Effector CD8-positive, alpha-beta T cell (primary cell): ENCODE measurements at regions not wholly inside any gene's neighbourhood (a gene's known extent, or its start where the extent isn't known, plus 50 kb on each side); places are given as distances from the start of the nearest gene placed in this dataset.

Experiments
- DNase-seq: peaks from one replicate; lab custom pipeline; 2025; lab: John Stamatoyannopoulos, UW

GRCh38 chr5:66306105-66306843 lies 162.2 kb downstream of the SREK1 start:
- peak; percentile 2 for DNase-seq

- DNase-seq = no peak
Observed at GRCh38 chr5:66306844-66307315, 162.8 kb downstream of the SREK1 start.

DNA sequence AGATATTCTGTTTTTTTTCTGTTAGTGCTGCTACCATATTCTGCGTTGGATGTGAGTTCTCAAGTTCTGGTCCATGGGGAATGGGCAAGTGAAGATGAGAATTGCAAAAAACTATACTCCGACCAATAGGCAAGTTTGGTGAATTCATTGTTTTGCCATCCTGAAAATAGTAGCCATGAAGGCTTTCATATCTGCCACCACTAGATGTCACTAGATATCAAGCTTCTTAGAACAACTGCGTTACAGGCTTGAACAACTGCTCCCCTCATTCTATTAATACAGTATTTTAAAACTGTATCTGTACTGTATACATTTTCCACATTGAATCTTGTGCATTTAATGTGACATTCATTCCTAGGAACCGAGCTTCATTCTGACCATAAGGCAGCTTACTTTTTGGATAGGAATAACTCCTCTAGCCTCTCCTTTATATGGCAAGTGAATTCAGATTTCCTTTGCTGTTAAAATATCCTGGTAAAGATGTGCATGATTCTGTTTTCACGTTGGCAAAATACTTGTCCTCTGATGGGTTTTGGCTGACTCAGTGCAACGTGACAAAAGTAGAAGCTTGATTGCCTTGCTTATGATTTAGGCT lies 163.6 kb downstream of the SREK1 start:
- DNase-seq = no peak

- no peak for DNase-seq
Observed at GRCh38 chr5:66312266-66312665, 168.2 kb downstream of the SREK1 start.

GRCh38 chr5:66315784-66316183 lies 171.7 kb downstream of the SREK1 start:
- no peak for DNase-seq

DNA sequence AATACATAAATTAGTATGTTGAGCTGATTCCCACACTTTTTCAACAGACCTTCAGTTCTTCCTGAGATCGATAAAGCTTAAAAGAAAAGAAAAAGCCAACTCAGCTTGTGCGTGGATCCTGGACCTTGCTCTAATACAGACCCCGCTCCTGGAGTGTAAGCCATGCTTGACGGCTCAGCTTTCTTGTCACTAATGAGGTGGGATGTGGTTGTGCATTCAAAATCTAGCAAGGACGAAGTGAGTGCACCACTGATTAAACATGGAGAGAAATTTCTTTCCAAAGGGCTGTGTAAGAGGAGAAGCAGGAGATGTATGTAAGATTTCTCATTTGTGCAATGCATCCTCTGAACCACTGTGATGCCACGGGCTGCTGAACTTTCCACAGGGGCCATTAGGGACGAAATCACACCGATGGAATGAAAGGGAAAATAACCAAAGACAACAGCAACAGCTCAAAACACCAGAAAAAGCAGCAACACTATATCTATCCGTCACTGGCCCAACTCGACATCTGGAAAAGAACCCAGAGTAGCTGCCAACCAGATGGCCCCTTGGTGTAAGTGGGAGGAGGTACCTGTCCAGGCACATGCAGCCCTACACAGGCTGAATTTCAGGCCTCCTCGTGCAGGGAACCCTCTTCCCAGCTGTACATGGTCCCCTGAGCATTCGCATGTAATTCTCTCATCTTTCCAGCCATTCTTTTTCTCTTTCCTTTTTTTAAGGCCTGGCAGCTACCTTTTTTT lies 178.9 kb downstream of the SREK1 start:
- no peak for DNase-seq

- no peak for DNase-seq
Observed at GRCh38 chr5:66323529-66323895, 179.4 kb downstream of the SREK1 start.

- no peak for DNase-seq
Observed at GRCh38 chr5:66324357-66324756, 180.3 kb downstream of the SREK1 start.

GRCh38 chr5:66326276-66326675 lies 182.2 kb downstream of the SREK1 start:
- DNase-seq = no peak

DNA sequence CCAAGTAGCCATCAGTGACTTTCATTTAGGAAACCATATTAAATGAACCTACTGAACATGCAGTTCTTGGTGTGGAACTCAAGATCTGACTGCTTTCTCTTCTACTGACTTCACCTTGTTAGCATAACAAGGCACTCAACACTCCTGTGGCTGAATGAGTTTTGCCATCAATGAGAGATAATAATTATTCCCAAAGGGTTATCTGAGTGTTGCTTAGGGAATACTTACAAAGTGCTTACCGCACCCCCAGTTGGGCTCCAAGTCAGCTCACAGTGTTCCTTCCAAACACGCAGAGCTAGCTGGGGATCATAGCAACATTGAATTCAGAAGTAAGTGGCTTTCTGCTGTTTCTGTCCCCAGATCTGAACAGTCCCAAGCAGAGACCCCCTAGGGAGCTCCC lies 182.9 kb downstream of the SREK1 start:
- no peak for DNase-seq

DNA sequence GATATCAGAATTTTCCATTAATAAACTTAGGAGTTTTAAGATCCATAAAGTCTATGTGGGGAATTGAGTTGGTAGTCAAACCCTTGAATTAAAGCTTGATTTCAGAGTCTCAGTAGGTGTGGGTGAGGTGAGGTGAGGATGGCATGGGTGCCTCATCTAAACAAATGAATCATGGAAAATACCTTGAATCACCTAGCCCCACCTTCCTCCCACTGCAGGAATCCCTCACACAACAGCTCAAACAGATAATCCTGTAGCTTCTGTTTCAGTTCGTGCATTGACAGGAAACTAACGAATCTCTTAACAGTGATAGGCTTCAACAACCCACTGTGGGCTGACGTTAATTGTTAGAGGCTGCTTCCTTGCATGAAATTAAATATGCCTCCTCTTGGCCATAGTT lies 185.0 kb downstream of the SREK1 start:
- DNase-seq = no peak

- DNase-seq = no peak
Observed at GRCh38 chr5:66333192-66333591, 189.1 kb downstream of the SREK1 start.

DNA sequence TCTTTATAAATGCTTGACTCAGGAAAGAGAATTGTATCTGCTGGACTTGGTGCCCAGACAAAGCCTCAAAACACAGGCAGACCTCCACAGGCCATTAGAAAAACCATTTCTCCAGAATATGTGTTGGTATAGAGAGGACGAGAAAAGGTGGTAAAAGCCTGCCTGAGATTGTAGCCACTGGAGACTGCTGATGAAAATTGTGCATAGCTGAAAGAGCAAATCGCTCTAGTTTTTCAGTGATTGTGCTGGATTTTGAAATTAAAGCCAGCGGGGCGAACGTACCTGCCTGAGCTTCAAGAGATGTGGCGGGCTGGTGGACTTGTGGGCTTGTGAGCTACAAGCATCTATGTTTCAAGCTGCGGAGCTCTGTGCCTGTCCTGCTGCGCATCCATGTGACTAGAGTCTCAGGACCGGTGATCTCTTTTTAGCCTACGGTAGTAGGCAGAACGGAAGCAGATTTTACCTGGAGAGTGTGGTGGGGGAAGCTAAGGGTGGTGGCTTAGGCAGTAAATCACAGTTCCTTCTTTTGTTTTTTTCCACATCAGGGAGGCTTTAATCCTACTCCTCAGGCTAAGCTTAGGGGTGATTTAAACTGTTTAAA lies 193.6 kb downstream of the SREK1 start:
- no peak for DNase-seq

DNA sequence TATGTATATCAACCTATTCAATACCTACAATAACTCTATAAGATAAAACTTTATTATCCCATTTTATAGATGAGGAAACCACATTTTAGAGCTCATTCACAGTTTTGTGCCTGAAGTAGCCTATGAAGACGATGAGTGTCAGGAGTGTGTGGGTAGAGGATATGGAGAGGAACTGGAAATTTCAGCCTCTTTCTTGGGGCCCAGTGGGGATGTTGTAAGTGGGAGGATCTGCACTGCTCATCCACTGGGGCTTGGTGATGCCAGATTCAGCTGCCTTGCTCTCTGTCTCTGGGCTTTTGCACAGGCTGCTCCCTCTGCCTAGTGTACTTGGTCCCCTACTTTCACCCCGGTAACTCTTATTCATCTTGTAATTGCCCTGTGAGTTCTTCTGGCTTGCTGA lies 194.7 kb downstream of the SREK1 start:
- no peak for DNase-seq

DNA sequence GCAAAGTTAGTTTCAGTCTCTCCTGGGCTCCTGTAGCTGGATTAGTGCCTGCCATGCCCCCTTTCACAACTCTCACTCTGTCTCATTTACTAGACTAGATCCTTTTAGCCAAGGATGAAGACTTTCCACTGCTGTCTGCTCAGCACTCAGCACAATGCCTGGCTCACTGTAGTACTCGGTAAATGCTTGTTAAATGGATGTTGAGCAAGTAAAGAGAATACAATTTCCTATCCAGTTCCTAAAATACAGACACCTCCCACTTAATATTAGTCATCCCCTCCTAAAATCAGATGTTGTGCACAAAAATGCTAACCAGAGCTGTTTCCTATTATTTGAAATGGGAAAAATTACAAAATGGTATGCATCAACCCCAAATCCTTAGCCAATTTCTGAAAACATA lies 195.8 kb downstream of the SREK1 start:
- no peak for DNase-seq

GRCh38 chr5:66340786-66341185 lies 196.7 kb downstream of the SREK1 start:
- DNase-seq = no peak

DNA sequence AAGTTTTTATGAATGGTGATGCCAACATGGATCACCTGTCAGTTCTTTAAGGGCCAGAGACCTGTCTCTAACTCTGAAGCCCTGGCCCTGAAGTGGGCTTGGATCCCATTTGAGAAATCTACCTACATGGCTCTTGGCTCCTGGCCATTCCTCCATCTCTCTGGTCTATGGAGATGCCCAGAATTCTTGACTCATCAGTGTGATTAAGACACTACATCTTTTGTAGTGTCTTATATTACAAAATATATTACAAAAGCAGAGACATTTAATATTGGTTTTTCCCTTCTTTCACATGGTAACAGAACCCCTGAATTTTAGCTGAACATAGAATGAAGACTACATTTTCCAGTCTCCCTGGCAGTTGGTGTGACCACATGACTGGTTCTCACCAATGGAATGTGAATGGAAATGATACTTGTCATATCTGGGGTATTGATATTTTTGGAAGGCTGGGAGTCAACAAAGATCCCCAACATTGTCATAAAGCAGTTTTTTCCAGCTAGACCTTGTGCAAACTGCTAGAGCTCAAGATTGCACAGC lies 198.3 kb downstream of the SREK1 start:
- no peak for DNase-seq

DNA sequence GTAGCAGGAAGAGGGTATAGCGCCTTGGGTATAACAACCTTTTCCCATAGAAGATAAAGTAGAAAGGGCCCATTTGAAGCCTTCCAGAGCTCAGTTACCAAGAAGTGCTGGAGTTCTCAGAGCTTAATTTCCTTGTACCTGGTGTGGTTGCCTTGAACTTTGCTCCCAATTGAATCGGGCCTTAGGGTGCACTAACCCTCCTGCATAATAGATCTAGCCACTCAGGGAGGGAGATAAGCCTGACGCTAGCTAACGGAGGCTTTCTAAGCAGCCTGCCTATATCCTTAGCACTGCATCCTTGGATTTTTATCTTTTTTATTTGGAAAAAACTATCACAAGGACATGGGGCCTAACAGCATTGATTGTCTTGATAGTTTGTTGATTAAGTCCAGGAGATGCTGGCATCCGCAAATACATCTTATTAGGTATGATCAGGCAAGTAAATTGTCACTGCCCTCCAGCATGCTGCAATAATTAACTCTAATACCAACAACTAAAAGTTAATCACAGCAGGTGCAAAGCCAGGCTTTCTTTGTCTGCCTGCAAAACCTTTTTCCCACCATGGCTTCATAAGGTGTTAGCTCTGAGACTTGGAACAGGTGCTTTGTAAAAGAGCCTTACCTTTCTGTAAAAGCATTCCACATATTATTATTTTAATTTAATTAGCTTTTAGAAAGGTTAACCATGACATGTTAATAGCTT lies 199.4 kb downstream of the SREK1 start:
- no peak for DNase-seq

GRCh38 chr5:66344544-66344943 lies 200.4 kb downstream of the SREK1 start:
- no peak for DNase-seq

- DNase-seq = no peak
Observed at GRCh38 chr5:66345281-66345680, 201.2 kb downstream of the SREK1 start.

GRCh38 chr5:66346869-66347268 lies 202.8 kb downstream of the SREK1 start:
- no peak for DNase-seq
